ENCODE measurements at regions not wholly inside any gene's neighbourhood (a gene's known extent, or its start where the extent isn't known, plus 50 kb on each side); places are given as distances from the start of the nearest gene placed in this dataset.

DNA sequence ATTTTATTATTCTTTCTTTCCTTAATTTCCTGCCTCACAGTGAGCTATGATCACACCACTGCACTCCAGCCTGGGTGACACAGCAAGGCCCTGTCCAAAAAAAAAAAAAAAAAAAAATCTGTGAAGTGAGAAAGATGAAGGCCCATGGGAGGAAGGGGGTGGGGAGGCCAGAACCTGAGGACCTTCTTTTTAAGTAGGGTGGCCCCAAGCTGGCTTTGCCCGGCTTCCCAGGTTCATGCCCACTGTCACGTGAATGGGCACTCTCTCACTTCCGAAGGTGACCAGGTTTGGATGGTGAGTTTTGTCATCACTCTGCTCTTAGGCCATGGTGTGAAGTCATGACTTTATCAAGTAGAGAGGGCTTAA lies 82.3 kb downstream of the TNFAIP2 start:
- Mint-ChIP-seq H3K27ac (ENCODE audit: unreplicated experiment) (peak overlapping the region; percentile 69), H3K27me3 (ENCODE audit: low read depth) (no peaks in the 10 kb centered on the region), H3K36me3 (ENCODE audit: low read depth) (no peaks in the 10 kb centered on the region), H3K4me3 (ENCODE audit: unreplicated experiment) (no peak overlapping the region), H3K4me1 (ENCODE audit: low read depth) (peaks cover 29% of the 10 kb centered on the region), H3K9me3 (ENCODE audit: low read depth) (peaks cover 8% of the 10 kb centered on the region)
- DNase-seq (ENCODE audit: low spot score): no peak
- TF ChIP-seq, protein P1, sequence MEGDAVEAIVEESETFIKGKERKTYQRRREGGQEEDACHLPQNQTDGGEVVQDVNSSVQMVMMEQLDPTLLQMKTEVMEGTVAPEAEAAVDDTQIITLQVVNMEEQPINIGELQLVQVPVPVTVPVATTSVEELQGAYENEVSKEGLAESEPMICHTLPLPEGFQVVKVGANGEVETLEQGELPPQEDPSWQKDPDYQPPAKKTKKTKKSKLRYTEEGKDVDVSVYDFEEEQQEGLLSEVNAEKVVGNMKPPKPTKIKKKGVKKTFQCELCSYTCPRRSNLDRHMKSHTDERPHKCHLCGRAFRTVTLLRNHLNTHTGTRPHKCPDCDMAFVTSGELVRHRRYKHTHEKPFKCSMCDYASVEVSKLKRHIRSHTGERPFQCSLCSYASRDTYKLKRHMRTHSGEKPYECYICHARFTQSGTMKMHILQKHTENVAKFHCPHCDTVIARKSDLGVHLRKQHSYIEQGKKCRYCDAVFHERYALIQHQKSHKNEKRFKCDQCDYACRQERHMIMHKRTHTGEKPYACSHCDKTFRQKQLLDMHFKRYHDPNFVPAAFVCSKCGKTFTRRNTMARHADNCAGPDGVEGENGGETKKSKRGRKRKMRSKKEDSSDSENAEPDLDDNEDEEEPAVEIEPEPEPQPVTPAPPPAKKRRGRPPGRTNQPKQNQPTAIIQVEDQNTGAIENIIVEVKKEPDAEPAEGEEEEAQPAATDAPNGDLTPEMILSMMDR (IDR thresholded peaks at IDR 0.05): no peak

- no peaks in the 10 kb centered on the region for H3K27me3 Mint-ChIP-seq (ENCODE audit: low read depth)
Observed at GRCh38 chr14:103206023-103206481, 82.8 kb downstream of the TNFAIP2 start.

DNA sequence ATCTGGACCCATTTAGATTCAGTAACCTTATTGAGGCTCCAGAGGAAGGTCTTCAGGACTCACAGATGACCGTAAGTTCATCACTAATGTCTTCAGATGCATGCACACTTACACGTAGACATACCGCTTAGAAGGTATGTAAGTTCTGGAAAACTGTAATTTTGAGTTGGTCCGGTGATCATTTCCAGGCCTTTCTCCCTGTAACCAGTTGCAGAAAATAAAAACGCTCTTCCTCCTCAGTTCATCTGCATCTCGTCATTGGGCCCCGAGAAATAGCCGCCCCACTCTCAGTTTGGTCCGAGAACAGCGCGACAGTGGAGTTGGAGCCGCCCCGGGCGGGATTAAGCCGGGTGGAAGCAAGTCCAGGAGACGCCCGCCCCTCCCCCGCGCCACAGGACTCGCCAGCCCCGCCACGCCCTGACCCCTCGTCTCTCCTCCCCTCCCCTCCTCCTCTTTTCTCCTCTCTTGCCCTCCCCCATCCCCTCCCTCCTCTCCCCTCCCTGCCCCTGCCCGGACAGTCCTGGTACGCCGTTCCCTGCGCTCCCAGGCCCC lies 83.7 kb downstream of the TNFAIP2 start:
- Mint-ChIP-seq H3K4me3 (ENCODE audit: unreplicated experiment) (peak overlapping the region; percentile 75), H3K36me3 (ENCODE audit: low read depth) (no peaks in the 10 kb centered on the region), H3K27ac (ENCODE audit: unreplicated experiment) (peak overlapping the region; percentile 80), H3K4me1 (ENCODE audit: low read depth) (peaks cover 29% of the 10 kb centered on the region), H3K9me3 (ENCODE audit: low read depth) (peaks cover 8% of the 10 kb centered on the region), H3K27me3 (ENCODE audit: low read depth) (no peaks in the 10 kb centered on the region)
- DNase-seq (ENCODE audit: low spot score): no peak
- TF ChIP-seq, protein P1 (IDR thresholded peaks at IDR 0.05): no peak

More at GRCh38 chr14:103206023-103206481, 82.8 kb downstream of the TNFAIP2 start:
- Mint-ChIP-seq H3K9me3 (ENCODE audit: low read depth) (peaks cover 8% of the 10 kb centered on the region), H3K36me3 (ENCODE audit: low read depth) (no peaks in the 10 kb centered on the region), H3K4me3 (ENCODE audit: unreplicated experiment) (peak overlapping the region; percentile 75), H3K27ac (ENCODE audit: unreplicated experiment) (peak overlapping the region; percentile 69), H3K4me1 (ENCODE audit: low read depth) (peaks cover 29% of the 10 kb centered on the region)
- TF ChIP-seq, protein P1 (IDR thresholded peaks at IDR 0.05): no peak
- DNase-seq (ENCODE audit: low spot score): no peak

- no peak for DNase-seq (ENCODE audit: low spot score)
- TF ChIP-seq, protein P1 (IDR thresholded peaks at IDR 0.05): no peak
- peaks cover 3% of the 10 kb centered on the region for H3K36me3 Mint-ChIP-seq (ENCODE audit: low read depth)
- H3K4me1 Mint-ChIP-seq (ENCODE audit: low read depth): peaks cover 29% of the 10 kb centered on the region
- H3K27me3 Mint-ChIP-seq (ENCODE audit: low read depth): peaks cover 2% of the 10 kb centered on the region
- H3K4me3 Mint-ChIP-seq (ENCODE audit: unreplicated experiment): peak overlapping the region; percentile 75
- peaks cover 12% of the 10 kb centered on the region for H3K9me3 Mint-ChIP-seq (ENCODE audit: low read depth)
- H3K27ac Mint-ChIP-seq (ENCODE audit: unreplicated experiment): no peak overlapping the region
Observed at GRCh38 chr14:103207388-103208072, 84.3 kb downstream of the TNFAIP2 start.

- Mint-ChIP-seq H3K27ac (ENCODE audit: unreplicated experiment) (peak overlapping the region; percentile 18), H3K4me1 (ENCODE audit: low read depth) (peaks cover 29% of the 10 kb centered on the region), H3K4me3 (ENCODE audit: unreplicated experiment) (no peak overlapping the region), H3K27me3 (ENCODE audit: low read depth) (peaks cover 2% of the 10 kb centered on the region), H3K9me3 (ENCODE audit: low read depth) (peaks cover 9% of the 10 kb centered on the region), H3K36me3 (ENCODE audit: low read depth) (peaks cover 3% of the 10 kb centered on the region)
- DNase-seq (ENCODE audit: low spot score): no peak
- TF ChIP-seq, protein P1 (IDR thresholded peaks at IDR 0.05): no peak
Observed at GRCh38 chr14:103209054-103209453, 85.8 kb downstream of the TNFAIP2 start.

Data from chondrocyte (in vitro differentiated cells).